ENCODE measurements at regions not wholly inside any gene's neighbourhood (a gene's known extent, or its start where the extent isn't known, plus 50 kb on each side); places are given as distances from the start of the nearest gene placed in this dataset.

- DNase-seq (ENCODE audit: low read depth in 1 of 2, low spot score in 1 of 2) = no peak
- WGBS (ENCODE audit: missing lambda C conversion rate) = 82% methylated on average over 6 of the region's 6 CpGs
- Histone ChIP-seq H3K4me1 (no peaks in the 10 kb centered on the region), H3K27ac (no peak overlapping the region), H3K4me2 (no peak overlapping the region), H3K4me3 (no peak overlapping the region), H3K9me3 (no peaks in the 10 kb centered on the region)
- ChIA-PET CTCF (interaction anchor here (0.9 to 1.0 kb wide), 2 partner anchors 9 to 57 kb away, joined by 3 to 6 read pairs; no protein-coding TSS in a partner anchor), POLR2A (no interaction called here)
- TF ChIP-seq CHD2 (IDR thresholded peaks at IDR 0.05; ENCODE audit: low read length, partially characterized antibody) (no peak), CBX2 (IDR thresholded peaks at IDR 0.05; ENCODE audit: borderline replicate concordance, low read depth) (no peak), NPAS2 (CRISPR knock-in tag; IDR thresholded peaks at IDR 0.05; ENCODE audit: borderline replicate concordance) (no peak), ZC3H11A (IDR thresholded peaks at IDR 0.05) (no peak), GATA3 (IDR thresholded peaks at IDR 0.05; ENCODE audit: borderline replicate concordance) (no peak), EP300 (IDR thresholded peaks at IDR 0.05) (no peak), HDAC2 (IDR thresholded peaks at IDR 0.05) (no peak), RAD21 (conservative IDR thresholded peaks at IDR 0.05 in 1 of 2, IDR thresholded peaks at IDR 0.05 in 1 of 2) (no peak), NR3C1 (IDR thresholded peaks at IDR 0.05) (no peak)
- TF ChIP-seq, protein P1, sequence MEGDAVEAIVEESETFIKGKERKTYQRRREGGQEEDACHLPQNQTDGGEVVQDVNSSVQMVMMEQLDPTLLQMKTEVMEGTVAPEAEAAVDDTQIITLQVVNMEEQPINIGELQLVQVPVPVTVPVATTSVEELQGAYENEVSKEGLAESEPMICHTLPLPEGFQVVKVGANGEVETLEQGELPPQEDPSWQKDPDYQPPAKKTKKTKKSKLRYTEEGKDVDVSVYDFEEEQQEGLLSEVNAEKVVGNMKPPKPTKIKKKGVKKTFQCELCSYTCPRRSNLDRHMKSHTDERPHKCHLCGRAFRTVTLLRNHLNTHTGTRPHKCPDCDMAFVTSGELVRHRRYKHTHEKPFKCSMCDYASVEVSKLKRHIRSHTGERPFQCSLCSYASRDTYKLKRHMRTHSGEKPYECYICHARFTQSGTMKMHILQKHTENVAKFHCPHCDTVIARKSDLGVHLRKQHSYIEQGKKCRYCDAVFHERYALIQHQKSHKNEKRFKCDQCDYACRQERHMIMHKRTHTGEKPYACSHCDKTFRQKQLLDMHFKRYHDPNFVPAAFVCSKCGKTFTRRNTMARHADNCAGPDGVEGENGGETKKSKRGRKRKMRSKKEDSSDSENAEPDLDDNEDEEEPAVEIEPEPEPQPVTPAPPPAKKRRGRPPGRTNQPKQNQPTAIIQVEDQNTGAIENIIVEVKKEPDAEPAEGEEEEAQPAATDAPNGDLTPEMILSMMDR (IDR thresholded peaks at IDR 0.05) = no peak
- FAIRE-seq = no peak
- no peak for ATAC-seq
Observed at GRCh38 chr15:69781411-69782125, 316.1 kb downstream of the TLE3 start.

DNA sequence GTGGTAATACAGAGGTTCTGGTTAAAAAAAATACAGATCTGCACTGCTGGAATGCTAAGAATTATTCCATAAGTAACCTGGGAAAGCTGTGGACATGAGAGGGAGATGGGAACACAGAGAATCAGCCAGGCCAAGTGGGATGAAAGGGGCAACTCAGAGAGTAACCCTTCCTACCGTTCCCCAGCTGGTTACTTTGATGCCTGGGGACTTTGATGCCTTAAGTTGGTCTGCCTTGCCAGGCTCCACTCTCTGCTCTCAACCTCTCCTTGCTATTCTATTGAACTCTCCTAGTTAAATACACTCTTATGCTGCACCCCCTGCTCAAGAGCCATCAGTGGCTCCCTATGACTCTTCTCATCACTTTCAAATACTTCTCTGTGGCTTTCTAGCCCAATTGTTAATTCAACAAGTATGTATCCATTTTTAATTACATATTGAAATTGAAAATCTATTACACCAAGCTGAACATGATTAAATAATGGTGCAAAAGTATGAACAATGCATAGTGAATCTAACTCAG, 315.5 kb downstream of the TLE3 start:
- Histone ChIP-seq H3K4me2 (no peak overlapping the region), H3K4me1 (no peaks in the 10 kb centered on the region), H3K9me3 (no peaks in the 10 kb centered on the region), H3K27ac (no peak overlapping the region), H3K4me3 (no peak overlapping the region)
- DNase-seq (ENCODE audit: low read depth in 1 of 2, low spot score in 1 of 2) = no peak
- ChIA-PET CTCF (interaction anchor here (1.0 kb wide), 1 partner anchor 10 kb away, joined by 6 read pairs; no protein-coding TSS in a partner anchor), POLR2A (no interaction called here)
- TF ChIP-seq SMC3 (IDR thresholded peaks at IDR 0.05) (no peak), ZC3H11A (IDR thresholded peaks at IDR 0.05) (no peak), CBX8 (IDR thresholded peaks at IDR 0.05) (no peak), JUN (IDR thresholded peaks at IDR 0.05) (no peak), KDM1A (IDR thresholded peaks at IDR 0.05; ENCODE audit: low read depth) (no peak), E2F6 (IDR thresholded peaks at IDR 0.05; ENCODE audit: borderline replicate concordance, low read depth) (no peak), BCL3 (IDR thresholded peaks at IDR 0.05) (no peak), GATA3 (IDR thresholded peaks at IDR 0.05; ENCODE audit: borderline replicate concordance) (no peak), RNF2 (IDR thresholded peaks at IDR 0.05; ENCODE audit: borderline replicate concordance, low read depth) (no peak), EHMT2 (IDR thresholded peaks at IDR 0.05; ENCODE audit: low read depth) (no peak), PHF8 (IDR thresholded peaks at IDR 0.05; ENCODE audit: borderline replicate concordance, low read depth) (no peak)
- TF ChIP-seq, protein P2, sequence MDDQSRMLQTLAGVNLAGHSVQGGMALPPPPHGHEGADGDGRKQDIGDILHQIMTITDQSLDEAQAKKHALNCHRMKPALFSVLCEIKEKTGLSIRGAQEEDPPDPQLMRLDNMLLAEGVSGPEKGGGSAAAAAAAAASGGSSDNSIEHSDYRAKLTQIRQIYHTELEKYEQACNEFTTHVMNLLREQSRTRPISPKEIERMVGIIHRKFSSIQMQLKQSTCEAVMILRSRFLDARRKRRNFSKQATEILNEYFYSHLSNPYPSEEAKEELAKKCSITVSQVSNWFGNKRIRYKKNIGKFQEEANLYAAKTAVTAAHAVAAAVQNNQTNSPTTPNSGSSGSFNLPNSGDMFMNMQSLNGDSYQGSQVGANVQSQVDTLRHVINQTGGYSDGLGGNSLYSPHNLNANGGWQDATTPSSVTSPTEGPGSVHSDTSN (IDR thresholded peaks at IDR 0.05) = no peak
- TF ChIP-seq, protein P3, sequence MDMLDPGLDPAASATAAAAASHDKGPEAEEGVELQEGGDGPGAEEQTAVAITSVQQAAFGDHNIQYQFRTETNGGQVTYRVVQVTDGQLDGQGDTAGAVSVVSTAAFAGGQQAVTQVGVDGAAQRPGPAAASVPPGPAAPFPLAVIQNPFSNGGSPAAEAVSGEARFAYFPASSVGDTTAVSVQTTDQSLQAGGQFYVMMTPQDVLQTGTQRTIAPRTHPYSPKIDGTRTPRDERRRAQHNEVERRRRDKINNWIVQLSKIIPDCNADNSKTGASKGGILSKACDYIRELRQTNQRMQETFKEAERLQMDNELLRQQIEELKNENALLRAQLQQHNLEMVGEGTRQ (IDR thresholded peaks at IDR 0.05) = no peak
- no peak for FAIRE-seq
- 79% methylated on average over 1 of the region's 1 CpG for WGBS (ENCODE audit: missing lambda C conversion rate)
- no peak for ATAC-seq
